Activated CD8-positive, alpha-beta T cell treated with anti-CD3 and anti-CD28 coated beads, Interleukin-2, amount 10 ng/mL, durations not matched to agents 7 days and 5 days (primary cell): ENCODE measurements at regions not wholly inside any gene's neighbourhood (a gene's known extent, or its start where the extent isn't known, plus 50 kb on each side); places are given as distances from the start of the nearest gene placed in this dataset.
"Not testable (repeated sequence)": the region's sequence is repeated elsewhere in the genome, so short reads cannot be mapped to it uniquely, and the experiment has no call there.

ENCODE experiments used
- ATAC-seq: fragments of 150-1000 bp; cut with Tn5 transposase; one replicate; pipeline ENCODE4 v1.10.0; 2021; ENCODE audit warnings: moderate library complexity
- CTCF ChIA-PET: fragments of 350-600 bp; sonication (Branson Sonifier 250); formaldehyde crosslinking; loops from one replicate; lab custom pipeline; 2021; ENCODE audit warnings: antibody characterized with exemption; lab: Charles Lee
- POLR2A ChIA-PET: fragments of 350-600 bp; sonication (Branson Sonifier 250); formaldehyde crosslinking; loops from one replicate; lab custom pipeline; 2021; ENCODE audit warnings: antibody characterized with exemption; lab: Charles Lee
- DNase-seq: peaks from one replicate; pipeline ENCODE4 v3.0.0-alpha.2; 2020
- H3K27ac Mint-ChIP-seq: one replicate; pipeline ENCODE4 v1.8.0; 2021; ENCODE audit warnings: mild to moderate bottlenecking, mixed read lengths
- H3K27me3 Mint-ChIP-seq: one replicate; pipeline ENCODE4 v1.8.0; 2021; ENCODE audit warnings: low read depth, mixed read lengths
- H3K36me3 Mint-ChIP-seq: one replicate; pipeline ENCODE4 v1.8.0; 2021; ENCODE audit warnings: low read depth, mixed read lengths
- H3K4me1 Mint-ChIP-seq: one replicate; pipeline ENCODE4 v1.8.0; 2021; ENCODE audit warnings: low read depth, mixed read lengths
- H3K4me3 Mint-ChIP-seq: one replicate; pipeline ENCODE4 v1.8.0; 2021; ENCODE audit warnings: mild to moderate bottlenecking, mixed read lengths
- H3K9me3 Mint-ChIP-seq: one replicate; pipeline ENCODE4 v1.8.0; 2022; ENCODE audit warnings: mixed read lengths; ENCODE audit not compliant: insufficient read depth

DNA sequence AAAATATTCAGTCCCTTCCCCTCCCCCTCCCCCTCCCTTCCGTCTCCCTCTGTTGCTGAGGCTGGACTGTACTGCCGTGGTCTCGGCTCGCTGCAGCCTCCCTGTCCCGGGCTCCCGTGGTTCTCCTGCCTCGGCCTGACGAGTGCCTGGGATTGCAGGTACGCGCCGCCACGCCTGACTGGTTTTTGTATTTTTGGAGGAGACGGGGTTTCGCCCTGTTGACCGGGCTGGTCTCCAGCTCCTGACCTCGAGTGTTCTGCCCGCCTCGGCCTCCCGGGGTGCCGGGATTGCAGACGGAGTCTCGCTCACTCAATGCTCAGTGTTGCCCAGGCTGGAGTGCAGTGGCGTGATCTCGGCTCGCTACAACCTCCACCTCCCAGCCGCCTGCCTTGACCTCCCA lies 135.5 kb upstream of the PROKR2 start:
- H3K36me3 Mint-ChIP-seq, H3K9me3 Mint-ChIP-seq, H3K4me3 Mint-ChIP-seq, ATAC-seq, H3K27ac Mint-ChIP-seq, H3K4me1 Mint-ChIP-seq, POLR2A ChIA-PET, DNase-seq, CTCF ChIA-PET: not testable (repeated sequence)
- H3K27me3 Mint-ChIP-seq = peaks cover 15% of the 10 kb centered on the region

DNA sequence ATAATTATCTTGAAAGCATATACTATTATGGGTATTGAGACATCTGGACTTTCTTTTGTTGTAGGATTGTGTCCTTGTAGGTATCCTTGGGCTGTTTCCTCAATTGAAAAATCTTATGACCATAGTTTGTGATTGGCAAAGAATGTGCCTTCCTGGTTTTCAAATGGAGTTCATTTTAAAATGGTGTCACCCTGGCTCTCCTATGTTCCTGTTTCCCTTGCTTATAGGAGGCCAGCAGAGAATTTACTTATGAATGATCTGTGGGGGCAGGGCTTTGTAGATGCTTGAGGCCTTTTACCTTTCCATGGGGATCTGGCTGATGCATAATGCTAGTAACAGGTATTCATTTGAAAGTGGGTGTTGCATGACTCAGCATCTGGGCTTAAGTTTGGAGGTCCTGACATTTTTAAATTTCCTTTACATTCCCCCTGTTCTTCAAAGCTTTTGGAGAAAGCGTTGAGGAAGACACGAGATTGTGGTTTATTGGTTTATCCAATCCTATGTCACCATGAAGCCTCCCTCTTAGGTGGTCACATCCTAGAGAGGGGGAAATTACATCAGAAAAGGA lies 135.0 kb upstream of the PROKR2 start:
- DNase-seq (no peak), ATAC-seq (no peak)
- Mint-ChIP-seq H3K36me3 (no peaks in the 10 kb centered on the region), H3K9me3 (no peaks in the 10 kb centered on the region), H3K27ac (no peak overlapping the region), H3K27me3 (peaks cover 17% of the 10 kb centered on the region), H3K4me1 (no peaks in the 10 kb centered on the region), H3K4me3 (no peak overlapping the region)
- CTCF ChIA-PET = no interaction called here
- POLR2A ChIA-PET = no interaction called here

DNA sequence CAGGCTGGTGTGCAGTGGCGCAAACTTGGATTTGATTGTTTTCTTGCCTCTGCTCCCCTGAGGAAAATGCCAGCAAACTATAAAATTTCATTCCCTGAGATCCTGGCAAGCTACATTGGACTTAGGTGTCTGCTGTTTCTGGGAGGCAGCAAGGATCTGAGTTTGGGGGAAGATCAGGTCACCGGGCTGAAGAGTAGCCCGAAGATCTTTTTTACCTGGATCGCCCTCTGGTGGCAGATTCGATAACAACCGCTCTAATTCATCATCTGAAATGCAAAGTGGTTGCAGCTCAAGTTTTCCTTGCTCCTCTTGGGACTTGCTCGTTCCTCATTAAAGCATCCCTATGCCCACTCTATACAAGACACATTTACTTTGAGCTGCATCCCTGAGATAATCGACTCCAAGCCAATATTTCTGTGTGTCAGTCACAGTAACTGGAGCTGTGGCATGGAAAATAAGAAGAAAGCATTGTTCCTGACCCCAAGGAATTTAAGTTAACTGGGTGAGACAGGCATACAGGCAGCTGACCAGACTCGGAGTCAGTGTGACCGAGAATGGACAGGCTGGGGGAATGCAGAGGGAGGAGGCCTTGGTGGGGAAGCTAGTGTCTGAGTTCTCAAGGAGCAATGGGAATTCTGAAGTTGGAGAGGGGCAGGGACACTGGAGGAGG lies 131.8 kb upstream of the PROKR2 start:
- CTCF ChIA-PET = interaction anchor here (0.7 to 2.4 kb wide), 21 partner anchors 11 to 322 kb away, joined by 3 to 21 read pairs (median 4); partner anchors contain the start of gene CDS2

DNA sequence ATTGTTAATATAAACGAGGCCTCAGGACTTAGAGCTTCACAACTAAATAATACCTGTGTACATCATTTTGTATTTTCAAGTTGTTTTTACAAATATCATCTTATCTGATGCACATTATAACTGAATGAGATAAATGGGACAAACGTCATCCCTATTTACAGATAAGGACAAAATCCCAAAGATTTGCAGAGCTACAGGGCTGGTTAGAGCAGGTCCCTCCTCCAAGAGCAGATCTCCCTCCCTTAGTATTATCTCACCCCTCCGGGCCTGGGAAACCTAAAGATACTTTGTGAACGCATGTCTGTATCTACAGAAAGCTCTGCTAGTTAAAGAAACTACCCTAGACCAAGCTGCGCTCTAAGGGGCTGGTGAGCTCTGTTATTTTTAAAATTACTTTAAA lies 130.4 kb upstream of the PROKR2 start:
- Mint-ChIP-seq H3K36me3 (no peaks in the 10 kb centered on the region), H3K27ac (no peak overlapping the region), H3K9me3 (no peaks in the 10 kb centered on the region), H3K27me3 (peaks cover 28% of the 10 kb centered on the region), H3K4me1 (no peaks in the 10 kb centered on the region), H3K4me3 (no peak overlapping the region)
- no peak for DNase-seq
- CTCF ChIA-PET = interaction anchor here (0.7 to 2.4 kb wide), 6 partner anchors 37 to 321 kb away, joined by 3 to 21 read pairs (median 5); partner anchors contain the start of gene CDS2
- POLR2A ChIA-PET = no interaction called here
- no peak for ATAC-seq

More for the DNA sequence above, 131.8 kb upstream of the PROKR2 start:
- Mint-ChIP-seq H3K36me3 (no peaks in the 10 kb centered on the region), H3K9me3 (no peaks in the 10 kb centered on the region), H3K4me1 (no peaks in the 10 kb centered on the region), H3K27ac (no peak overlapping the region), H3K4me3 (no peak overlapping the region), H3K27me3 (peaks cover 28% of the 10 kb centered on the region)
- POLR2A ChIA-PET = no interaction called here
- DNase-seq (peak; percentile 68), ATAC-seq (peak; percentile 55)

DNA sequence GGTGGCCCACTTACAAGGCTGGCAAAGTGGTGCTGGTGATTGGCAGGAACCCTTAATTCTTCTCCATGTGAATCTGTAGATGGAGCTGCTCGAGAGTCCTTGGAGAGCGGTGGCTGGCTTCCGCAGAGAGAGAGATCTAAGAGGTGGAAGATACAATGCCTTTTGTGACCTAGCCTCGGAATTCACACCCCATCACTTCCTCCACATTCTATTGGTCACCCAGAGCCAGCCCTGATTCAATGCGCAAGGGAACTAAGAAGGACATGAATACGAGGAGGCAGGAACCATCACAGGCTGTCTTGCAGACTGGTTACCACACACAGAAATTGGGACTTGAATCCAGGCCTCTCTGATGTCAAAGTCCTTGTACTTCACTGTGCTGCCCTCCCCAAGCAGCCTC lies 128.9 kb upstream of the PROKR2 start:
- H3K36me3 Mint-ChIP-seq = no peaks in the 10 kb centered on the region
- ChIA-PET CTCF (no interaction called here), POLR2A (no interaction called here)
- H3K27me3 Mint-ChIP-seq = peaks cover 34% of the 10 kb centered on the region
- no peak for DNase-seq
- H3K4me3 Mint-ChIP-seq = no peak overlapping the region
- no peaks in the 10 kb centered on the region for H3K4me1 Mint-ChIP-seq
- ATAC-seq = no peak
- H3K9me3 Mint-ChIP-seq = no peaks in the 10 kb centered on the region
- no peak overlapping the region for H3K27ac Mint-ChIP-seq

DNA sequence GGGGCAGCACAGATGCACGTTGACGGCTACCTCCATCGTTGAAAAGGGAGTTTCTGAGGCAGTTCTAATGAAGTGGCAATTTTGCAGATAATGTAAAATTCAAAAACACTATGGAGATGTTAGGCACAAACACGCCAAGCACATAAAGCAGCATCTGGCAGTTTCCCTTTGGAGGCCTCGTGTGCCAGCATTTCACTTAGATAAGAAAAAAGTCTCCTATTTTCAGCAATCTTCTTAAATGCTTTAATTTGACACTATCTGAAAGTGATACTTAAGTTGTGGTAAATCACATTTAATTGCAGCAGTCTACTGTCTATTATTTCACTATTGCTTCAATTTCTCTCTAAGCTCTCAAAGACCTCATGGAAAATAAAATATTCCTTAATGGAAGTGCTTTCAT lies 125.3 kb upstream of the PROKR2 start:
- Mint-ChIP-seq H3K9me3 (no peaks in the 10 kb centered on the region), H3K27me3 (peaks cover 25% of the 10 kb centered on the region), H3K4me1 (no peaks in the 10 kb centered on the region), H3K36me3 (no peaks in the 10 kb centered on the region), H3K27ac (no peak overlapping the region), H3K4me3 (no peak overlapping the region)
- ATAC-seq = no peak
- ChIA-PET CTCF (no interaction called here), POLR2A (no interaction called here)
- no peak for DNase-seq

DNA sequence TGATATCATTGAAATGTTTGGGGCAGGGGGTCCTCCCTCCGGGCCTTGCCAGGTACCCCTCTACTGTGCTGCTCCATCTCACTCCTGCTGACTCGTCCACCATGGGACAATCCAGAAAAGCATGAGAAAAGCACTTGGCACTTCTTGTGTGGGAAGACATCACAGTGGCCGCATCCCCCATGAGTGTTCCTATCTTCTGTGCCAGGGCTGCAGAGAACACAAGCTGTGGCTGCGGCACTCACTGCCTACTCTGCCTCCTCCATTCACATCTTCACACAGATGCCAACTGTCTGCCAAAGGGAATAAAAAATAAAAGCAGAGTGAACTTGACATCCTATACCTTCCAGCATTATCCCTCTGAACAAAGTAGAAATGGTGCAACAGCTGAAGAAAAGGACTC lies 117.4 kb upstream of the PROKR2 start:
- Mint-ChIP-seq H3K4me1 (no peaks in the 10 kb centered on the region), H3K27me3 (peaks cover 20% of the 10 kb centered on the region), H3K4me3 (no peak overlapping the region), H3K36me3 (no peaks in the 10 kb centered on the region), H3K27ac (no peak overlapping the region), H3K9me3 (no peaks in the 10 kb centered on the region)
- ATAC-seq = no peak
- ChIA-PET CTCF (no interaction called here), POLR2A (interaction anchor here (0.6 kb wide), 1 partner anchor 44 kb away, joined by 6 read pairs; no protein-coding TSS in a partner anchor)
- DNase-seq = no peak

DNA sequence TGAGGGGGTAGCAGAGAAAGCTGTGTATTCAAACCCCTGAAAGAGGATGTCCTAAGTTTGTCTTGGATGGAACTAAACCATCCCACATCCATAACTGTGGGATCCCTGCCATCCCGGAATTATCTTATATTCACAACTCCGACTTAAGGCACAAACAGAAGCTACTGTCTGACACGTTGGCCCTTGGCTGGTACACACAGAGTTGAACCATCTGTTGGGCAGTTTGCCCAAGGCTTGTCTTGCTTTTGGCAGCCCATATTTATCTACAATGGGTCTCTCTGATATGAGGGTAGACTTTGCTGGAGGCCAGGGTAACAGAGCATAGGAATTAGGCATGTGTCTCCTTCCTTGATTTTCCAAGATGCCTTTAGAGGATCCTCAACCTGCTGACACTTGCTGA lies 116.6 kb upstream of the PROKR2 start:
- Mint-ChIP-seq H3K9me3 (no peaks in the 10 kb centered on the region), H3K4me1 (no peaks in the 10 kb centered on the region), H3K36me3 (no peaks in the 10 kb centered on the region), H3K27ac (no peak overlapping the region), H3K4me3 (no peak overlapping the region), H3K27me3 (peaks cover 17% of the 10 kb centered on the region)
- POLR2A ChIA-PET = interaction anchor here (0.6 kb wide), 1 partner anchor 45 kb away, joined by 6 read pairs; no protein-coding TSS in a partner anchor
- CTCF ChIA-PET = no interaction called here
- ATAC-seq = no peak
- no peak for DNase-seq

DNA sequence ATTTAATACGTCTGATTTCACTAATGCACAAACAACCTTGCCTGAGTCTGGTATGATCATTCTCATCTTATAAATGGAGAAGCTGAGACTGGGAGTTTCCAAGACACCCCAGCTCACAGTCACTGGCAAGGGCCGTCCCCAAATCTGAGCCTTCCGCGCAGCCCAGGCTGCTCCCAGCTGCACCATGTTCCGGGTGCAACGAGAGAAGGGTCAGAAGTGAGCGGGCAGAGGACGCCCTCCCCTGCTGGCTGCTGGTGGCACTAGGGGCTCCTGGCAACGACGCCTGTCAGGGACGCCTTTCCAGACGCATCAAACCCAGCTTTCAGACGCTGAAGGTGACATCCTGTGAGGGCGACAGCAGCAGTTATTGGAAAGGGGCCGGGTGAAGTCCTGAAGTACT lies 115.3 kb upstream of the PROKR2 start:
- ATAC-seq (no peak), DNase-seq (no peak)
- no peak overlapping the region for H3K27ac Mint-ChIP-seq
- no peak overlapping the region for H3K4me3 Mint-ChIP-seq
- CTCF ChIA-PET = interaction anchor here (2.5 kb wide), 1 partner anchor 17 kb away, joined by 6 read pairs; no protein-coding TSS in a partner anchor
- H3K9me3 Mint-ChIP-seq = no peaks in the 10 kb centered on the region
- POLR2A ChIA-PET = no interaction called here
- peaks cover 19% of the 10 kb centered on the region for H3K27me3 Mint-ChIP-seq
- H3K4me1 Mint-ChIP-seq = no peaks in the 10 kb centered on the region
- H3K36me3 Mint-ChIP-seq = no peaks in the 10 kb centered on the region

DNA sequence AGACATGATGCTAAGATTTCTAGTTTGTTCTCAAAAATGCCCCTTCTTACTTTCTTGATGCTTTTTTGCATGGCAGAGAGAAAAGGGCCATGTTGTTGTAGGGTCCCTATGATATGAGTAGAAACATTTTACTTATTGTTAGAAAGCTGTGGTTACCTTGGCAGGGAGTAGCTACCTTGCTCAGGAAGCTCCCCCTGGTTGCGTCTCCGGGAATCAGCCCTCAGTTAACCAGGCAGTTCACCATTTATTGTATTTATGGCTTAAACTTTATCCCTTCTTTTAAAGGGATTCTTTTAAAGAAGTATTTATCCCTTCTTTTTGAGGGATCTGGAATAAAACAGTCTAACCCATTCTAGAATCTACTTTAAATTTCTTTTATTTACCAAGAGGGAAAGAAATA lies 113.9 kb upstream of the PROKR2 start:
- H3K4me3 Mint-ChIP-seq = no peak overlapping the region
- POLR2A ChIA-PET = no interaction called here
- no peaks in the 10 kb centered on the region for H3K4me1 Mint-ChIP-seq
- CTCF ChIA-PET = interaction anchor here (2.5 kb wide), 1 partner anchor 18 kb away, joined by 6 read pairs; no protein-coding TSS in a partner anchor
- no peak for DNase-seq
- H3K27ac Mint-ChIP-seq = no peak overlapping the region
- H3K9me3 Mint-ChIP-seq = no peaks in the 10 kb centered on the region
- peaks cover 18% of the 10 kb centered on the region for H3K27me3 Mint-ChIP-seq
- ATAC-seq = no peak
- H3K36me3 Mint-ChIP-seq = no peaks in the 10 kb centered on the region

DNA sequence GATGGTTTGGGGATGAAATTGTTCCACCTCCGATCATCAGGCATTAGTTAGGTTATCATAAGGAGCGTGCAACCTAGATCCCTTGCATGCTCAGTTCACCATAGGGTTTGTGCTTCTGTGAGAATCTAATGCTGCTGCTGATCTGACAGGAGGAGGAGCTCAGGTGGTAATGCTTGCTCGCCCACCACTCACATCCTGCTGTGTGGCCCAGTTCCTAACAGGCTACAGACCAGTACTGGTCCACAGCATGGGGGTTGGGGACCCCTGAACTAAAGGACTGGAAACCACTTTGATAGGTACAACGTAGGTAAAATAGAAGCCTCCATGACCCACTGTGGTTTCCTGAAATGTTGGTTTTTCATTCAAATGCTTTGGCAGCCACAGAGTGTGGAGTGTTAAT lies 109.3 kb upstream of the PROKR2 start:
- no peaks in the 10 kb centered on the region for H3K36me3 Mint-ChIP-seq
- no peak for DNase-seq
- no peak overlapping the region for H3K27ac Mint-ChIP-seq
- no peak for ATAC-seq
- no peaks in the 10 kb centered on the region for H3K9me3 Mint-ChIP-seq
- CTCF ChIA-PET = no interaction called here
- H3K27me3 Mint-ChIP-seq = peaks cover 23% of the 10 kb centered on the region
- H3K4me1 Mint-ChIP-seq = no peaks in the 10 kb centered on the region
- H3K4me3 Mint-ChIP-seq = no peak overlapping the region
- POLR2A ChIA-PET = no interaction called here

DNA sequence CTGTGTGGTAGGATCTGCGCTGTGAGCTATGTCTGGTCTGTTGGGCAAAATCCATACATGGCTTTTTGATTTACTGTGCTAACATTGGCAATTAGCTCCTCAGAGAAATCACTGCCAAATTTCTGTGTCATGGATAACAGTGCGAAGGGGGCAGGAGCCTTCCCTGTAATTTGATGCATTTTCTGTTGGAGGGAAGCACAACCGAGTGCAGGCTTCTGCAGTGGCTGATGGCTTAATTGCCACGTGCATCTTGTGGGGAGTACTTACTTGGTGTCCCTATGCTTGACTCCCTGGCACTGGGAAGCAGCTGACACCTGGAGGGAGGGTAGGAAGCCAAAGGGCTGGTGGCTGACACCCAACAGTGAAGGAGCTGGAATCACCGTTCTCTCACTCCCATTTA lies 99.3 kb upstream of the PROKR2 start:
- CTCF ChIA-PET = interaction anchor here (1.6 kb wide), 1 partner anchor 33 kb away, joined by 3 read pairs; no protein-coding TSS in a partner anchor
- DNase-seq (no peak), ATAC-seq (no peak)
- Mint-ChIP-seq H3K4me1 (no peaks in the 10 kb centered on the region), H3K27ac (no peak overlapping the region), H3K4me3 (no peak overlapping the region), H3K36me3 (no peaks in the 10 kb centered on the region), H3K27me3 (peaks cover 2% of the 10 kb centered on the region), H3K9me3 (no peaks in the 10 kb centered on the region)
- POLR2A ChIA-PET = no interaction called here
